ENCODE measurements at regions not wholly inside any gene's neighbourhood (a gene's known extent, or its start where the extent isn't known, plus 50 kb on each side); places are given as distances from the start of the nearest gene placed in this dataset.
A peak's percentile ranks its signal among the peaks of the same experiment; 100 is the strongest.

- no peak for FAIRE-seq
- DNase-seq (ENCODE audit: low spot score) = no peak
Measured at GRCh38 chr7:35581605-35582210, 113.2 kb downstream of the HERPUD2 start.

- DNase-seq (ENCODE audit: low spot score) (no peak), FAIRE-seq (no peak)
Measured at GRCh38 chr7:35576031-35576573, 118.8 kb downstream of the HERPUD2 start.

- no peak for FAIRE-seq
Measured at GRCh38 chr7:35571611-35572240, 123.2 kb downstream of the HERPUD2 start.

GRCh38 chr7:35570937-35571336 is 124.0 kb downstream of the HERPUD2 start:
- FAIRE-seq = no peak

More at GRCh38 chr7:35571611-35572240, 123.2 kb downstream of the HERPUD2 start:
- no peak for DNase-seq (ENCODE audit: low spot score)

GRCh38 chr7:35565927-35566326 is 129.0 kb downstream of the HERPUD2 start:
- DNase-seq (ENCODE audit: low spot score) (no peak), FAIRE-seq (no peak)

More at GRCh38 chr7:35570937-35571336, 124.0 kb downstream of the HERPUD2 start:
- no peak for DNase-seq (ENCODE audit: low spot score)

- no peak for FAIRE-seq
Measured at GRCh38 chr7:35558841-35559240, 136.1 kb downstream of the HERPUD2 start.

GRCh38 chr7:35556515-35557471 is 138.1 kb downstream of the HERPUD2 start:
- FAIRE-seq (no peak), DNase-seq (ENCODE audit: low spot score) (no peak)

More at GRCh38 chr7:35558841-35559240, 136.1 kb downstream of the HERPUD2 start:
- DNase-seq (ENCODE audit: low spot score) = no peak

- DNase-seq (ENCODE audit: low spot score) = peak; percentile 20
- no peak for FAIRE-seq
Measured at GRCh38 chr7:35555934-35556333, 139.0 kb downstream of the HERPUD2 start.

- no peak for DNase-seq (ENCODE audit: low spot score)
- FAIRE-seq = no peak
Measured at GRCh38 chr7:35555386-35555785, 139.5 kb downstream of the HERPUD2 start.

- FAIRE-seq (no peak), DNase-seq (ENCODE audit: low spot score) (no peak)
Measured at GRCh38 chr7:35553519-35553918, 141.4 kb downstream of the HERPUD2 start.

GRCh38 chr7:35552691-35553090 is 142.2 kb downstream of the HERPUD2 start:
- FAIRE-seq = no peak

GRCh38 chr7:35551321-35552081 is 143.4 kb downstream of the HERPUD2 start:
- no peak for DNase-seq (ENCODE audit: low spot score)
- FAIRE-seq = no peak

More at GRCh38 chr7:35552691-35553090, 142.2 kb downstream of the HERPUD2 start:
- DNase-seq (ENCODE audit: low spot score) = no peak

- FAIRE-seq = no peak
- DNase-seq (ENCODE audit: low spot score) = no peak
Measured at GRCh38 chr7:35550831-35551230, 144.1 kb downstream of the HERPUD2 start.

GRCh38 chr7:35549781-35550180 is 145.2 kb downstream of the HERPUD2 start:
- FAIRE-seq = no peak
- no peak for DNase-seq (ENCODE audit: low spot score)

GRCh38 chr7:35548291-35548690 is 146.6 kb downstream of the HERPUD2 start:
- DNase-seq (ENCODE audit: low spot score) = no peak
- no peak for FAIRE-seq

- DNase-seq (ENCODE audit: low spot score) (no peak), FAIRE-seq (no peak)
Measured at GRCh38 chr7:35546691-35547429, 148.1 kb downstream of the HERPUD2 start.

- FAIRE-seq (no peak), DNase-seq (ENCODE audit: low spot score) (no peak)
Measured at GRCh38 chr7:35545831-35546230, 149.1 kb downstream of the HERPUD2 start.

GRCh38 chr7:35544028-35544742 is 150.8 kb downstream of the HERPUD2 start:
- DNase-seq (ENCODE audit: low spot score) (no peak), FAIRE-seq (no peak)

Measured in RCC 7860 (cell line).